HFFc6 (cell line): ENCODE measurements at regions not wholly inside any gene's neighbourhood (a gene's known extent, or its start where the extent isn't known, plus 50 kb on each side); places are given as distances from the start of the nearest gene placed in this dataset.

Experiments
- DNase-seq: peaks from one replicate; pipeline ENCODE4 v3.0.0-alpha.2; 2018
- H3K27ac Mint-ChIP-seq: 2 replicates; pipeline ENCODE4 v1.8.0; 2020; ENCODE audit warnings: mild to moderate bottlenecking, mixed read lengths
- H3K27me3 Mint-ChIP-seq: 2 replicates; pipeline ENCODE4 v1.8.0; 2021; ENCODE audit warnings: mild to moderate bottlenecking, moderate library complexity, mixed read lengths; ENCODE audit not compliant: insufficient read depth
- H3K36me3 Mint-ChIP-seq: 2 replicates; pipeline ENCODE4 v1.8.0; 2021; ENCODE audit warnings: low read depth, mixed read lengths
- H3K4me1 Mint-ChIP-seq: 2 replicates; pipeline ENCODE4 v1.8.0; 2020; ENCODE audit warnings: low read depth, mixed read lengths
- H3K4me3 Mint-ChIP-seq: 2 replicates; pipeline ENCODE4 v1.8.0; 2020; ENCODE audit warnings: mild to moderate bottlenecking, moderate library complexity, mixed read lengths
- H3K9me3 Mint-ChIP-seq: 2 replicates; pipeline ENCODE4 v1.8.0; 2020; ENCODE audit warnings: mild to moderate bottlenecking, mixed read lengths
- CTCF ChIP-seq: fragments of 200-600 bp; sonication (generic); IDR thresholded peaks from 2 replicates; pipeline ENCODE4 v1.5.0; 2021; ENCODE audit warnings: antibody characterized with exemption, mild to moderate bottlenecking

- no peaks in the 10 kb centered on the region for H3K4me1 Mint-ChIP-seq
- H3K27me3 Mint-ChIP-seq: peaks cover 12% of the 10 kb centered on the region
- TF ChIP-seq CTCF: no peak
- H3K4me3 Mint-ChIP-seq: no peak overlapping the region
- no peak overlapping the region for H3K27ac Mint-ChIP-seq
- DNase-seq: no peak
- peaks cover 34% of the 10 kb centered on the region for H3K9me3 Mint-ChIP-seq
- H3K36me3 Mint-ChIP-seq: peaks cover 4% of the 10 kb centered on the region; the same call in 1 of the 2 replicates
These were observed 63.2 kb upstream of the GALNT9 start for GRCh38 chr12:132392389-132393244.

- Mint-ChIP-seq H3K27ac (no peak overlapping the region), H3K36me3 (peaks cover 4% of the 10 kb centered on the region; the same call in 1 of the 2 replicates), H3K4me3 (no peak overlapping the region), H3K4me1 (no peaks in the 10 kb centered on the region), H3K27me3 (peaks cover 18% of the 10 kb centered on the region), H3K9me3 (peaks cover 32% of the 10 kb centered on the region)
- no peak for TF ChIP-seq CTCF
- no peak for DNase-seq
These were observed 62.1 kb upstream of the GALNT9 start for GRCh38 chr12:132391326-132392041.

- no peak for DNase-seq
- peaks cover 18% of the 10 kb centered on the region for H3K27me3 Mint-ChIP-seq
- no peaks in the 10 kb centered on the region for H3K4me1 Mint-ChIP-seq
- no peak overlapping the region for H3K4me3 Mint-ChIP-seq
- no peak overlapping the region for H3K27ac Mint-ChIP-seq
- peaks cover 4% of the 10 kb centered on the region; the same call in 1 of the 2 replicates for H3K36me3 Mint-ChIP-seq
- H3K9me3 Mint-ChIP-seq: peaks cover 29% of the 10 kb centered on the region
- TF ChIP-seq CTCF: no peak
These were observed 61.1 kb upstream of the GALNT9 start for GRCh38 chr12:132390287-132391076.

GRCh38 chr12:132389526-132390286 is 60.3 kb upstream of the GALNT9 start:
- Mint-ChIP-seq H3K4me1 (no peaks in the 10 kb centered on the region), H3K36me3 (peaks cover 4% of the 10 kb centered on the region; the same call in 1 of the 2 replicates), H3K4me3 (no peak overlapping the region), H3K27ac (no peak overlapping the region), H3K27me3 (peaks cover 18% of the 10 kb centered on the region), H3K9me3 (peaks cover 25% of the 10 kb centered on the region)
- no peak for DNase-seq
- TF ChIP-seq CTCF: no peak

- no peak overlapping the region for H3K27ac Mint-ChIP-seq
- H3K4me3 Mint-ChIP-seq: no peak overlapping the region
- no peak for TF ChIP-seq CTCF
- H3K4me1 Mint-ChIP-seq: no peaks in the 10 kb centered on the region
- H3K27me3 Mint-ChIP-seq: peaks cover 18% of the 10 kb centered on the region
- H3K9me3 Mint-ChIP-seq: peaks cover 19% of the 10 kb centered on the region
- H3K36me3 Mint-ChIP-seq: 0 out of 2 replicates have a peak, but pooled peaks cover 4% of the 10 kb centered on the region
- DNase-seq: no peak
These were observed 59.6 kb upstream of the GALNT9 start for GRCh38 chr12:132389026-132389425.
